ENCODE measurements at regions not wholly inside any gene's neighbourhood (a gene's known extent, or its start where the extent isn't known, plus 50 kb on each side); places are given as distances from the start of the nearest gene placed in this dataset.

- no peak overlapping the region for H2AFZ ChIP-seq (ENCODE audit: low read depth, low read length)
- H3K36me3 ChIP-seq (ENCODE audit: insufficient read depth, low read length) = no peaks in the 10 kb centered on the region
- no peak overlapping the region for H3K27ac ChIP-seq (ENCODE audit: low read length)
- H3K79me2 ChIP-seq (ENCODE audit: insufficient read depth, low read length) = no peaks in the 10 kb centered on the region
- H3K27me3 ChIP-seq (ENCODE audit: insufficient read depth, low read length, poor library complexity) = no peaks in the 10 kb centered on the region
- no peak overlapping the region for H3K4me3 ChIP-seq (ENCODE audit: low read depth in 1 of 2, low read length in 2 of 2)
- DNase-seq (no peak), ATAC-seq (ENCODE audit: insufficient read depth, low read depth) (no peak)
- no peak overlapping the region for H3K9ac ChIP-seq (ENCODE audit: low read depth, low read length)
- H3K9me3 ChIP-seq (ENCODE audit: insufficient read depth, low read length, severe bottlenecking) = no peaks in the 10 kb centered on the region
- H3K4me2 ChIP-seq (ENCODE audit: insufficient read depth, low read length) = no peak overlapping the region
- H3K4me1 ChIP-seq (ENCODE audit: insufficient read depth, low read length) = no peaks in the 10 kb centered on the region
- no peaks in the 10 kb centered on the region for H4K20me1 ChIP-seq (ENCODE audit: insufficient read depth, low read length)
- TF ChIP-seq CTCF (IDR thresholded peaks at IDR 0.05; ENCODE audit: borderline replicate concordance, extremely low read depth, low read length, poor library complexity, severe bottlenecking) (no peak), EZH2 (IDR thresholded peaks at IDR 0.05; ENCODE audit: borderline replicate concordance, low read depth, low read length, severe bottlenecking) (no peak)
Measured at GRCh38 chr15:69625328-69625727, 172.7 kb downstream of the RPLP1 start.

- H3K4me3 ChIP-seq (ENCODE audit: low read depth in 1 of 2, low read length in 2 of 2) = no peak overlapping the region
- TF ChIP-seq CTCF (IDR thresholded peaks at IDR 0.05; ENCODE audit: borderline replicate concordance, extremely low read depth, low read length, poor library complexity, severe bottlenecking) = no peak
- TF ChIP-seq EZH2 (IDR thresholded peaks at IDR 0.05; ENCODE audit: borderline replicate concordance, low read depth, low read length, severe bottlenecking) = no peak
- no peaks in the 10 kb centered on the region for H3K27me3 ChIP-seq (ENCODE audit: insufficient read depth, low read length, poor library complexity)
- no peaks in the 10 kb centered on the region for H3K9me3 ChIP-seq (ENCODE audit: insufficient read depth, low read length, severe bottlenecking)
- H3K4me1 ChIP-seq (ENCODE audit: insufficient read depth, low read length) = no peaks in the 10 kb centered on the region
- H3K36me3 ChIP-seq (ENCODE audit: insufficient read depth, low read length) = no peaks in the 10 kb centered on the region
- no peaks in the 10 kb centered on the region for H4K20me1 ChIP-seq (ENCODE audit: insufficient read depth, low read length)
- H3K27ac ChIP-seq (ENCODE audit: low read length) = no peak overlapping the region
- no peak for ATAC-seq (ENCODE audit: insufficient read depth, low read depth)
- H2AFZ ChIP-seq (ENCODE audit: low read depth, low read length) = no peak overlapping the region
- DNase-seq = no peak
- H3K79me2 ChIP-seq (ENCODE audit: insufficient read depth, low read length) = no peaks in the 10 kb centered on the region
- no peak overlapping the region for H3K4me2 ChIP-seq (ENCODE audit: insufficient read depth, low read length)
- no peak overlapping the region for H3K9ac ChIP-seq (ENCODE audit: low read depth, low read length)
Measured at GRCh38 chr15:69626095-69627066, 173.8 kb downstream of the RPLP1 start.

GRCh38 chr15:69627548-69628158, 175.0 kb downstream of the RPLP1 start:
- no peak for DNase-seq
- H3K9ac ChIP-seq (ENCODE audit: low read depth, low read length) = no peak overlapping the region
- no peaks in the 10 kb centered on the region for H3K4me1 ChIP-seq (ENCODE audit: insufficient read depth, low read length)
- ATAC-seq (ENCODE audit: insufficient read depth, low read depth) = no peak
- TF ChIP-seq CTCF (IDR thresholded peaks at IDR 0.05; ENCODE audit: borderline replicate concordance, extremely low read depth, low read length, poor library complexity, severe bottlenecking) = no peak
- TF ChIP-seq EZH2 (IDR thresholded peaks at IDR 0.05; ENCODE audit: borderline replicate concordance, low read depth, low read length, severe bottlenecking) = no peak
- no peak overlapping the region for H3K27ac ChIP-seq (ENCODE audit: low read length)
- H2AFZ ChIP-seq (ENCODE audit: low read depth, low read length) = no peak overlapping the region
- H3K4me3 ChIP-seq (ENCODE audit: low read depth in 1 of 2, low read length in 2 of 2) = no peak overlapping the region
- no peaks in the 10 kb centered on the region for H3K27me3 ChIP-seq (ENCODE audit: insufficient read depth, low read length, poor library complexity)
- no peaks in the 10 kb centered on the region for H3K36me3 ChIP-seq (ENCODE audit: insufficient read depth, low read length)
- H3K79me2 ChIP-seq (ENCODE audit: insufficient read depth, low read length) = no peaks in the 10 kb centered on the region
- no peaks in the 10 kb centered on the region for H3K9me3 ChIP-seq (ENCODE audit: insufficient read depth, low read length, severe bottlenecking)
- H3K4me2 ChIP-seq (ENCODE audit: insufficient read depth, low read length) = no peak overlapping the region
- no peaks in the 10 kb centered on the region for H4K20me1 ChIP-seq (ENCODE audit: insufficient read depth, low read length)
